Loucy (cell line): ENCODE measurements at regions not wholly inside any gene's neighbourhood (a gene's known extent, or its start where the extent isn't known, plus 50 kb on each side); places are given as distances from the start of the nearest gene placed in this dataset.

Experiments
- EZH2phosphoT487 ChIP-seq: fragments of 200-600 bp; IDR thresholded peaks from 2 replicates; pipeline ENCODE4 v1.6.1; 2018; ENCODE audit warnings: antibody characterized with exemption, mild to moderate bottlenecking, moderate library complexity, borderline replicate concordance
- TF ChIP-seq, protein P1 (sequence below): fragments of 200-600 bp; sonication (generic); conservative IDR thresholded peaks from 2 replicates; pipeline ENCODE4 v1.5.1; 2014; ENCODE audit warnings: mild to moderate bottlenecking, antibody characterized with exemption, low read length

DNA sequence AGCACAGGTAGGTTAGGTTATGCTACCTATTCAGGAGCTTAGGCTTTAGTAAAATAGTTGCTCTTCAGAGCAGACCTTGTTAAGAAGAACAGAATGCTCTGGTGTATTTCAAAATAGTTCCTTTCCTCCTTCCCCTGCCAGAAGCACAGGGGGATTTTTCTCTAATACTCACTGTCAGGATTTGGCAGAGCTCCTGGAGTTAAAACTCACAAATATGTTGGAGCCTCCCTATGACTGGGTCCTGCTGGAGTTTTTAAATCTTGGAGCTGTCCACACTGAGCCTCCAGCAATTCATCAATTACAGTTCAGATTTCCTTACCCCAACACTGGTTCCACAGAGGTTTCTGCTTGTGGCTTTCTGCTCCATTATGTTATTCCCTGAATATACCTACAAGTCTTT, 1233.8 kb upstream of the WWC1 start:
- TF ChIP-seq, protein P1, sequence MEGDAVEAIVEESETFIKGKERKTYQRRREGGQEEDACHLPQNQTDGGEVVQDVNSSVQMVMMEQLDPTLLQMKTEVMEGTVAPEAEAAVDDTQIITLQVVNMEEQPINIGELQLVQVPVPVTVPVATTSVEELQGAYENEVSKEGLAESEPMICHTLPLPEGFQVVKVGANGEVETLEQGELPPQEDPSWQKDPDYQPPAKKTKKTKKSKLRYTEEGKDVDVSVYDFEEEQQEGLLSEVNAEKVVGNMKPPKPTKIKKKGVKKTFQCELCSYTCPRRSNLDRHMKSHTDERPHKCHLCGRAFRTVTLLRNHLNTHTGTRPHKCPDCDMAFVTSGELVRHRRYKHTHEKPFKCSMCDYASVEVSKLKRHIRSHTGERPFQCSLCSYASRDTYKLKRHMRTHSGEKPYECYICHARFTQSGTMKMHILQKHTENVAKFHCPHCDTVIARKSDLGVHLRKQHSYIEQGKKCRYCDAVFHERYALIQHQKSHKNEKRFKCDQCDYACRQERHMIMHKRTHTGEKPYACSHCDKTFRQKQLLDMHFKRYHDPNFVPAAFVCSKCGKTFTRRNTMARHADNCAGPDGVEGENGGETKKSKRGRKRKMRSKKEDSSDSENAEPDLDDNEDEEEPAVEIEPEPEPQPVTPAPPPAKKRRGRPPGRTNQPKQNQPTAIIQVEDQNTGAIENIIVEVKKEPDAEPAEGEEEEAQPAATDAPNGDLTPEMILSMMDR, result no peak
- TF ChIP-seq EZH2phosphoT487, result no peak
